HG03354 (cell line): ENCODE measurements at regions not wholly inside any gene's neighbourhood (a gene's known extent, or its start where the extent isn't known, plus 50 kb on each side); places are given as distances from the start of the nearest gene placed in this dataset.

Experiments
- ATAC-seq: cut with Tn5 transposase; IDR thresholded peaks from one replicate; pipeline ENCODE4 v1.9.1; 2021; ENCODE audit warnings: mild to moderate bottlenecking; ENCODE audit not compliant: unreplicated experiment, poor library complexity, severe bottlenecking

DNA sequence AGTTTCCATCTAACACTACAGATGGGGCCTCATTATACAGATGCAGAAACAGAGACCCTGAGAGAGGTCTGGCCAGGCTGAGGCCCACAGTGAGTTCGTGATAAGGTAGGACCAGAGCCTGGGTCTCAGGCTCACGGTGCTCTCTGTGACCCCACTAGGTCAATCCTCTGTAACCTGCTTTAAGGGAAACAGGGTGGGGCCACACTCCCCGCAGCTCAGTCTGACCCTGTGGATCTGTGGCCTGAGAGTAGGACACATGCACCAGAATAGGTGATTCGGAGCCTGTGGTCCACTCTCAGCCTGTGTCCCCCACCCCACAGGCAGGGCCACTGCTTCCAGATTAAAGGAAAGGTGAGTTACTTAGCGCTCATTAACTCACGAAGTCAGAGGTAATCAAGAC is 137.8 kb upstream of the FAM20C start:
- ATAC-seq: no peak

DNA sequence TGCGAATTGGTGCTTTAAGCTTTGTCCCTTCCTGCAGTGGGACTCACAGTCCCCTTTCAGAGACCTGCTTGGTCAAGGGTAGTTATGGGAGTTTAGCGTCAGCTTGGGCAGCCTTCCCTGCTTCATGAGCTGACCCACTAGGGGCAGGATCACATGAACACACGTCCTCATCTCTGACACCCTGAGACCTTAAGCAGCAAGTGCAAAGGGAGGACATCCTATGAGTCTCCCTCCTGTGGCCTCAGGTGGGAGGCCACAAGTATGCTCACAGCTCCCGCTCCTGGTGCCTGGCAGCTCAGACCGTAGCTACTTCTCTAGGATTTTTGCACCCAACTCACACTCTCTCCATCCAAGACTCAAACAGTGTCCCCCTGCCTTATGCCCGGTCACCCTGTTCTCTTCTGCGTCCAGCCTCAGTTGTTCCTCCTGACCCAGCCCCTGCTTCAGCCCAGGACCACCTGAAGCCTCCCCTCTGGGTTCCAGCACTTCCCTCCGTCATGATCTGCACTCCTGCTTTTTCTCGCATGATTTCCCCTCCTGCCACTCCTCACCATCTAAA is 136.6 kb upstream of the FAM20C start:
- no peak for ATAC-seq

GRCh38 chr7:56291-56913 is 136.0 kb upstream of the FAM20C start:
- no peak for ATAC-seq

- ATAC-seq: no peak
Measured at GRCh38 chr7:57071-57470, 135.3 kb upstream of the FAM20C start.

- no peak for ATAC-seq
Measured at GRCh38 chr7:57482-58255, 134.7 kb upstream of the FAM20C start.

DNA sequence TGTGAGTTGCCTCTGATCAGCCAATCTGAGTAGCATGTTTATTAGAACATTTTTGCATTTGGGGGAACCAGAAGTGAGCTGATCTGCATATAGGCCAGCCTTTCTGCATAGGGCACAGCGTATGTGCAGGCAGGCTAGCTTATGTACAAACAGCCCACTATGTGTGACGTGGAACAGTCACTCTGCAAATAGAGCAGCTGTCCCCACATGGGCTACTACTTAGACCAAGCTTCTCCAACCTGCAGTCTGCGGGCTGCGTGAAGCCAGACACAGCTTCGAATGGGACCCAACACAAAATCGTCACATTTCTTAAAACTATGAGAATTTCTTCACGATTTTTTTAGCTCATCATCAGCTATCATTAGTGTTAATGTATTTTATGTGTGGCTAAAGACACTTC is 134.1 kb upstream of the FAM20C start:
- no peak for ATAC-seq

DNA sequence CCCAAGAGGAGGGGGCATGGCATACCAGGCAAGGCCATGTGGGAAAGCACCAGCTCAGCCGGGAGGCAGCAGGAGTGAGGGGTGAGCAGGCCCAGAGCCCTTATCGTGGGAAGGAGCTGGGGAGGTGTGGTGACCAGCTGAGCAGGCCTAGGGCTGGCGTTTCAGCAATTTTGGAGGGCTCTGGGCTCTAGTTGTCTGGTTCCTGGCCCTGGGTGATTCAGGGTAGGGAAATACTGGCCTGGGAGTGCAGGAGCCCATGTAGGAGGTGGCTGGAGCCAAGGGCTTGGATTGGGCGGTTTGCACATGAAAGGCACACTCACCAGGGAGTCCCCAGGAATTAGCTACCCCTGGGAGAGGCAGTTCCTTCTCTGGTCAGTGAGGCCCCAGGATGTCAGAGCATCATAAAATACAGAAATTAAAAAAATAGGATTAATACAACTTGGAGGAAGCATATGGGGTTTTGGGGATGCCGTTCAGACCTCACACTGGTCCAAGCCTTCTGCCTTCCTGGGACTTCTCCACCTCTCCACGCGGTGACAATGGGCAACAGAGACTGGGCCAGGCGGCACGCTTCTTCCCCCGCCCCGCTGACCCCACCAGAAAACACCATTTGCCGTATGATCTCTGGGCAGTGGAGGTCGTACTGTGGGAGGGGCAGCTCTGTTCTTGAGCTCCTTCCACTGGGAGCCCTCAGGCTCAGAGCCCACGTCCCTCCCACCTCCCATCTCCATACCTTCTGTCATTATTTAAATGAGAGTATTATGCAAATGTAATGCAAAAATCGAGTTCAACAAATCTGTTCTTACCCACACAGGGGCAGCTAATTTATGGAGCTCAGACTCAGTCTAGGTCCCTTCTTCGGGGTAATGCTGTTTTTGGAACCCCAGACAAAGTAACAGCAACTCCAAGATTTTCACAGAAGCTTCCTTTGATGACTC is 133.0 kb upstream of the FAM20C start:
- no peak for ATAC-seq

DNA sequence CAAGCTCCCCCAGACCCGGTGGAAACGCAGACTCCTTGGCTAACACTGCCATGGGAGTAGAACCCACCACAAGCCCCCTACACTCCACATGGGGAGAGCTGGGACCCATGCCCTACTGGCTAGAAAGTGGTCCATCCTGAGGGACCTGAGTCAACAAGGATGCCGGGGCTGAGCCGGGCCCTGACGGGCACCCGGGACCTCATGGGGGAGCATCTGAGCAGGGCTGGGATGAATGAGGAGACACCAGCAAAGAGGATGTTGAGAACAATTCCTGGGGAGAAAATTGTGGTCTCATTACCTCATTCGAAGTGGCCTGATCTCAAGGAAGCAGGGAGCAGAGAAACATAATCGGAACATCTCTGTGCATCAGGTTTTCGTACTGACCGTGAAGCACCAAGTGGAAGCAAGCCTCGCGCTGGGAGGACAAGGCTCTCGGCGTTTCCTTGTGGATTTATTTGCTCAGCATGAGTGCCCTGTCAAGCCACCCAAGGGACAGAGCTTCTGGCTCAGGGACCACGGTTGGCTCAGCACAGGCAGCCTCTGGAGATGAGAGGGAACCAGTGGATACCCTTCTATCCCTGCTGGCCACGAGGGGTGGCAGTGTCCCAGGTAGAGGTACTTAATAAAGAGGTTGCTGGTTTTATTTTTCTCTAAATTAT is 132.2 kb upstream of the FAM20C start:
- no peak for ATAC-seq

- ATAC-seq: no peak
Measured at GRCh38 chr7:60706-61105, 131.7 kb upstream of the FAM20C start.

DNA sequence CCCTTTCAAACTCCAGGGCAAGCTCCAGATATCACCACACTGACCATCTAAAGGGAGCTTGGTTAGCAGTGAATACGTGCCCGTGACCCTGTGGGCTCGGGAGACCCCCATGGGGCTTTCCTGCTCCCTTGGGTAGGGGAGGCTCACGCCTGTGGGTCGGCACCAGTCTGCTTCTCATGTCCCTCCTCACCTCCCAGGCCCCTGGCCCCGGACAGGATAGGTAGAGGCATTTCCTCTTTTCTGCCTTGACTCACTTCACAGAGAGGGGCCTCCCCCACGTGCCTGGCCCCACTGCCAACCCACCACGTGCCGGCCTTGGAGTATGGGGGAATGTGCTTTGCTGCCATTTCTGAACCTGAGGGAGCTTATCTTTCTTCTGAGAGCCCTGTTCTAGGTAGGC is 131.3 kb upstream of the FAM20C start:
- ATAC-seq: no peak

DNA sequence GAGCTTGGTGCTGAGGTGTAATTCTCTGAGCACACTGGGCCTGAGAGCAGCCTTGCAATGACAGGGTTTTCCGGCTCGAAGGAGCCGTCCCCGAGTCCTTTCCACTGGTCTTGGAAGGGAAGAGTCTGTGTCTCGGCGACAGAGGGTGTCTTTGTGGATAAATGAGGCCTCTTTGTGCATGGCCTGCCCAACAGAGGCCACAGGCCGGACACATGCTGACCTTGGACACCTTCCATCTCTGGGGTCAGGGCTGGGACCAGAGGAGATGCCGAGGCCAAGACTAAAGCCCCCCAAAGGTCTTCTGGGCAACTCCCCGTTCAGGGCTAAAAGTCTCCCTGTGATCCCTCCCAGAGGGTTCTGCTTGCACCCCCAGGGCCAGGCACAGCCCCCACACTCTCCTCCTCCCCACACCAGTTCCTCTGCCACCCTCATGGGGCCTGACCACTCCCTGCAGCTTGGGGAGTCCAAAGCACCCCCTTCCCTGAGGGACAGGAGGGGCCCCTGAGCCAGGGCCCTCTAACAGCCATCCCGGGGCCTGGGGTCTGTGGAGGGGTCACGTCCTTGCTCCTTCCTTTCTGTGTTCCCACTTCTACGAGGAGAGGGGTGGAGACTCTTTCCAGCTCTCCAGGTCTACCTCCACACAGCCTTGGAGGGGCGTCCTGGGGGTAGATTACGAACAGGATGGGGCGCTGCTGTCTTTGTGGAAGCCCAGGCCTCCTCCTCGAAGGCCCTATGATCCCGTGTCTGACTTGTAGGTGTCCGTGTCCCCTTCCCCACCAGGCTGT is 130.6 kb upstream of the FAM20C start:
- ATAC-seq: no peak

- no peak for ATAC-seq
Measured at GRCh38 chr7:62361-63116, 129.8 kb upstream of the FAM20C start.

GRCh38 chr7:63117-63480 is 129.3 kb upstream of the FAM20C start:
- no peak for ATAC-seq

GRCh38 chr7:63521-64021 is 128.8 kb upstream of the FAM20C start:
- peak; percentile 21 for ATAC-seq

GRCh38 chr7:64098-64915 is 128.1 kb upstream of the FAM20C start:
- ATAC-seq: peak; percentile 45

DNA sequence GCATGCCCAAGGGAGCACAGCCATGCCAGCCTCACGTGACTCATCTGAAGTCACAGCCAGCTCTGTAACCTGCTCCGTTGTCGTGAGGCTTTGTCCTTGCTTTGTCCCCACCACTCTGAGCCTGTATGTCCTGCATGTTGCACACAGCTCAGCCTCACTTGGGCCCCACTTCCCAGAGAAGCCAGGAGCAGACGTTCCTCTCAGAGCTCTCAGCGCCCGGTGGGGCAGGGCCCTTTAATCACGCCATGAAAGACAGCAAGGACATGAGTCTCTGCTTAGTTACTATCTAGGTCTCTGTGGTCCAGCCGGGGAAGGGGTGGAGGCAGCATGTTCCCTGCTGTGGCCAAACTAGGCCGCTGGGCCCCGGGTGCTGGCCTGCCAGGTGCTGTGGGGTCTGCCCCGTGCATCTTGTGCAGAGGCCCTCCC is 127.4 kb upstream of the FAM20C start:
- no peak for ATAC-seq

- no peak for ATAC-seq
Measured at GRCh38 chr7:65554-65953, 126.8 kb upstream of the FAM20C start.
